Lower lobe of right lung (tissue), 2 donors: ENCODE measurements at regions not wholly inside any gene's neighbourhood (a gene's known extent, or its start where the extent isn't known, plus 50 kb on each side); places are given as distances from the start of the nearest gene placed in this dataset.
"Not testable (repeated sequence)": the region's sequence is repeated elsewhere in the genome, so short reads cannot be mapped to it uniquely, and the experiment has no call there.

Source experiments
- ATAC-seq, 2 donors: fragments of 200-7000 bp; cut with Tn5 transposase; one replicate each; pipeline ENCODE4 v1.9.1; 2020 to 2022; ENCODE audit warnings: mild to moderate bottlenecking in 2 of 2, moderate library complexity in 2 of 2
- DNase-seq: peaks from one replicate; pipeline ENCODE4 v3.0.0-alpha.2; 2020
- H3K27ac ChIP-seq: fragments of 200-600 bp; one replicate; pipeline ENCODE4 v1.8.0; 2022
- H3K27me3 ChIP-seq: fragments of 200-600 bp; one replicate; pipeline ENCODE4 v1.8.0; 2022; ENCODE audit warnings: low read depth
- H3K36me3 ChIP-seq: fragments of 200-600 bp; one replicate; pipeline ENCODE4 v1.8.0; 2022; ENCODE audit warnings: mild to moderate bottlenecking
- H3K4me1 ChIP-seq: fragments of 200-600 bp; one replicate; pipeline ENCODE4 v1.8.0; 2022
- H3K4me3 ChIP-seq: fragments of 200-600 bp; one replicate; pipeline ENCODE4 v1.8.0; 2022; ENCODE audit warnings: mild to moderate bottlenecking
- H3K9me3 ChIP-seq: fragments of 200-600 bp; one replicate; pipeline ENCODE4 v1.8.0; 2022
- CTCF ChIP-seq: fragments of 200-600 bp; IDR thresholded peaks from one replicate; pipeline ENCODE4 v1.8.0; 2022; ENCODE audit warnings: antibody characterized with exemption, mild to moderate bottlenecking
- intact Hi-C: fragments of 100-400 bp; cut with DNase I; formaldehyde crosslinking; loops from one replicate; pipeline ENCODE4 v1.11.0; 2022
- donor health status: DM: no; HTN: yes; CAD: no; lungs with severe emphysema.

GRCh38 chr4:67412153-67412712, 133.1 kb downstream of the CENPC start:
- intact Hi-C loops, H3K27me3 ChIP-seq, H3K4me3 ChIP-seq, H3K27ac ChIP-seq, H3K36me3 ChIP-seq, DNase-seq, H3K9me3 ChIP-seq, ATAC-seq, H3K4me1 ChIP-seq: not testable (repeated sequence)

GRCh38 chr4:67403342-67403741, 142.0 kb downstream of the CENPC start:
- H3K27ac ChIP-seq: no peak overlapping the region
- H3K9me3 ChIP-seq: no peaks in the 10 kb centered on the region
- no peak for ATAC-seq
- DNase-seq: no peak
- no peaks in the 10 kb centered on the region for H3K4me1 ChIP-seq
- no peak overlapping the region for H3K4me3 ChIP-seq
- no peak for TF ChIP-seq CTCF
- intact Hi-C loops: no loop called here
- no peaks in the 10 kb centered on the region for H3K36me3 ChIP-seq
- no peaks in the 10 kb centered on the region for H3K27me3 ChIP-seq

GRCh38 chr4:67401902-67402301, 143.4 kb downstream of the CENPC start:
- intact Hi-C loops: no loop called here
- Histone ChIP-seq H3K27me3 (no peaks in the 10 kb centered on the region), H3K36me3 (no peaks in the 10 kb centered on the region), H3K4me1 (no peaks in the 10 kb centered on the region), H3K27ac (no peak overlapping the region), H3K9me3 (no peaks in the 10 kb centered on the region), H3K4me3 (no peak overlapping the region)
- ATAC-seq: no peak
- no peak for TF ChIP-seq CTCF
- DNase-seq: no peak

GRCh38 chr4:67397931-67398330, 147.4 kb downstream of the CENPC start:
- no peaks in the 10 kb centered on the region for H3K4me1 ChIP-seq

GRCh38 chr4:67397031-67397430, 148.3 kb downstream of the CENPC start:
- H3K36me3 ChIP-seq: no peaks in the 10 kb centered on the region
- no peak for ATAC-seq
- H3K27me3 ChIP-seq: no peaks in the 10 kb centered on the region
- DNase-seq: no peak
- no peak for TF ChIP-seq CTCF
- no peaks in the 10 kb centered on the region for H3K9me3 ChIP-seq
- no peak overlapping the region for H3K27ac ChIP-seq
- no peak overlapping the region for H3K4me3 ChIP-seq
- no peaks in the 10 kb centered on the region for H3K4me1 ChIP-seq
- intact Hi-C loops: no loop called here

More at GRCh38 chr4:67397931-67398330, 147.4 kb downstream of the CENPC start:
- H3K27me3 ChIP-seq: no peaks in the 10 kb centered on the region
- H3K9me3 ChIP-seq: no peaks in the 10 kb centered on the region
- intact Hi-C loops: no loop called here
- H3K36me3 ChIP-seq: no peaks in the 10 kb centered on the region
- H3K4me3 ChIP-seq: no peak overlapping the region
- no peak for DNase-seq
- H3K27ac ChIP-seq: no peak overlapping the region
- no peak for TF ChIP-seq CTCF
- ATAC-seq: no peak

- no peak for TF ChIP-seq CTCF
- Histone ChIP-seq H3K36me3 (no peaks in the 10 kb centered on the region), H3K9me3 (no peaks in the 10 kb centered on the region), H3K27me3 (no peaks in the 10 kb centered on the region), H3K27ac (no peak overlapping the region), H3K4me3 (no peak overlapping the region), H3K4me1 (no peaks in the 10 kb centered on the region)
- intact Hi-C loops: no loop called here
- no peak for ATAC-seq
- no peak for DNase-seq
These were observed 149.3 kb downstream of the CENPC start for GRCh38 chr4:67396008-67396407.
